NOMO-1 treated with dmso at 0.1 percent for 144 hours (cell line): ENCODE measurements at regions not wholly inside any gene's neighbourhood (a gene's known extent, or its start where the extent isn't known, plus 50 kb on each side); places are given as distances from the start of the nearest gene placed in this dataset.

Experiments
- DNase-seq: peaks from one replicate; lab custom pipeline; 2025; ENCODE audit not compliant: unreplicated experiment; lab: John Stamatoyannopoulos, UW

GRCh38 chr9:81490605-81491331 lies 198.6 kb downstream of the TLE1 start:
- DNase-seq: no peak

GRCh38 chr9:81489046-81489445 lies 200.3 kb downstream of the TLE1 start:
- DNase-seq: no peak

GRCh38 chr9:81480828-81481604 lies 208.3 kb downstream of the TLE1 start:
- no peak for DNase-seq

- DNase-seq: no peak
Observed at GRCh38 chr9:81479573-81479972, 209.8 kb downstream of the TLE1 start.

GRCh38 chr9:81477669-81478068 lies 211.7 kb downstream of the TLE1 start:
- no peak for DNase-seq

GRCh38 chr9:81476813-81477490 lies 212.4 kb downstream of the TLE1 start:
- no peak for DNase-seq

- DNase-seq: no peak
Observed at GRCh38 chr9:81474792-81475191, 214.6 kb downstream of the TLE1 start.

- no peak for DNase-seq
Observed at GRCh38 chr9:81474125-81474524, 215.2 kb downstream of the TLE1 start.

GRCh38 chr9:81473708-81474107 lies 215.6 kb downstream of the TLE1 start:
- DNase-seq: no peak

GRCh38 chr9:81473206-81473605 lies 216.1 kb downstream of the TLE1 start:
- DNase-seq: no peak

- DNase-seq: no peak
Observed at GRCh38 chr9:81472701-81473100, 216.6 kb downstream of the TLE1 start.

- DNase-seq: no peak
Observed at GRCh38 chr9:81470864-81471263, 218.5 kb downstream of the TLE1 start.

GRCh38 chr9:81468084-81468595 lies 221.2 kb downstream of the TLE1 start:
- no peak for DNase-seq

- DNase-seq: no peak
Observed at GRCh38 chr9:81466981-81467380, 222.4 kb downstream of the TLE1 start.

- no peak for DNase-seq
Observed at GRCh38 chr9:81465468-81466011, 223.8 kb downstream of the TLE1 start.

GRCh38 chr9:81462801-81463200 lies 226.5 kb downstream of the TLE1 start:
- DNase-seq: no peak

- DNase-seq: no peak
Observed at GRCh38 chr9:81461196-81461595, 228.2 kb downstream of the TLE1 start.

GRCh38 chr9:81460693-81461092 lies 228.7 kb downstream of the TLE1 start:
- DNase-seq: no peak

GRCh38 chr9:81459591-81459990 lies 229.8 kb downstream of the TLE1 start:
- no peak for DNase-seq

- no peak for DNase-seq
Observed at GRCh38 chr9:81456431-81457006, 232.8 kb downstream of the TLE1 start.
